ENCODE measurements at regions not wholly inside any gene's neighbourhood (a gene's known extent, or its start where the extent isn't known, plus 50 kb on each side); places are given as distances from the start of the nearest gene placed in this dataset.

DNA sequence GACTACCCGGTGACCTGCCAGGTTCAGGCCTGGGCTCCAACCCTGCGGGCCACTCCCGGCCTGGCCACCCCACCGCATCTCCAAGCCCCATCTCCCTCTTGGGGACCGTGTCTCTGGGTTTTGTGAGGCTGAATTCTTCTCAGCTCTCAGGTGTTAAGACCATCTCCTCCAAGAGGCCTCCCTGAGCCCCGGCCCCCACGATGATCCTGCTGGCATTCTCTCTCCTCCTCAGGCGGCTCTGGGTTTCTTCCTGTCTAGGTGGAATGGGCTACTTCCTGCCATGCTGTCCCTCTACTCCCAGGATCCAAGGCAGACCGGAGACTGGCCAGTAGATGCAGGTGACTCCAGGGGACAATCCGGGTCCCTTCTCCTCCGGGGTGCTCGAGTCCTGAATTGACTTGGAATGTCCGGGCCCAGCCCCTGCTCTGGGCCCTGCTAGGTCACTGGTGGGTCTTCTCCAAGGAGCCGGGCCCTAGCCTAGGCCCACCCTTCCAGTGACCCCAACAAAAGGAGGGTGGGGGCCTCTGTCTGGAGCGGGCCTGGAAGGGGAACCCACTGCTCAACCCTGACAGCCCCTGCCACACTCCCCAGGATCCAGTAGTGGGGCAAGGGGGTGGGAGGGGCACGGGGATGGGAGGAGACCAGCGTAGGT is 219.8 kb downstream of the C9orf50 start:
- no peak for DNase-seq (ENCODE audit: low spot score)

DNA sequence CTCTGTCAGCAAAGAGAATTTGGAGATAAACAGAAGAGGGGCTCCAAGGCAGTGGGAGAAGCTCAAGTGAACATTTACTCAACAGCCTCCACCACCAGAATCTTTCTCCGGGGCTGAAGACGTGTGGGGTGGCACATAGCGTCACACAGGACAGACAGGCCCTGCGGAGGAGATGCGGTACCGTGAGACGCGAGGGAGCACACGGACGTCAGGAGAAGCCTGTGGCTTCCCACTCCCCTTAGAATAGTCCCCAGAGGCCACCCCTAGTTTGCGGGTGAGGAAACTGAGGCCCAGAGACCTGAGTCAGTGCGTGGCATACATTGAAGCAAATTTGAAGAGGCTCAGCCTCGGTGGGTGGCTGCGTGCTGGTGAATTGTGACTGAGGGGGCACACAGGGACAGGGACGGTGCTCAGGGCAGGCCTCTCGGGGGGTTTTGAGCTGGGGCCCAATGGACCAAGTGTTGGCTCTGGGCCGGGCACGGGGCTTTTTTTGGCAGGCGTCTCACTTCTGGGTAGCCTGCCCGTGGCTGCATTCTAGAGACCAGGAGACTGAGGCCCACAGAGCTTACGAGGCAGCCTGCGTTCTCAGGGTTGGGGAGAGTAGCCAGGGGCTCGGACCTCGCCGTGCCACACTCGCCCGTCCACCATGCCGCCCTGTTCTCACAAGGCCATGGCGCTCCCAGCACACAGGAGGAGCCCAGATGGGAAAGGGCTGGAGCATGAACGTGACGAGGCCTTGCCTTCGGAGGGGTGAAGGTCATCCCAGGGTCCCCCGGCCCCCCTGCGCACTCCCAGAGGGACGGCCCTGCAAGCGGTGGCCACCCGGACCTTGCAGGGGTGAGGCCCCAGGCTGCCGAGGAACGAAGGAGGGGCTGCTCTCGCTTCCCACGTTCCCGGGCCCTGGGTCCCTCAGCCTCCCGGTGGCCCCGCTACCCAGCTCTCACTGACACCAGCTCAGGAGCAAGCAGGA is 220.6 kb downstream of the C9orf50 start:
- no peak for DNase-seq (ENCODE audit: low spot score)

DNA sequence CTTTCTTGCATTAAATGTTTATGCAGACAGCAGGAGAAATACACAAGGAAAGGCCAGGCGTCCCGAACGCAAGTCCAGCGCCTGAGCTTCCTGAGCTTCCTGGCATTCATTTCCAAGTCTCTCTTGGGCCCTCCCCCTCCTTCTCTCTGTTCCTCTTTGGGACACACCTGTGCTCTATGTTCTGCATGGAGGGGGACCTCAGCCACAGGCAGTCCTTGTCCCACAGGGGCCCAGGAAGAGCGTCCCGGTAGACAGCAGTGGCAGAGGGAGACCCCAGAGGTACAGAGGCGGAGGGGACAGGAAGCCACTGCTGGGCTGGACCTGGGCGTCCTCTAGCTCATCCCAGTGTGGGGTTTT is 221.3 kb downstream of the C9orf50 start:
- DNase-seq (ENCODE audit: low spot score) = no peak

DNA sequence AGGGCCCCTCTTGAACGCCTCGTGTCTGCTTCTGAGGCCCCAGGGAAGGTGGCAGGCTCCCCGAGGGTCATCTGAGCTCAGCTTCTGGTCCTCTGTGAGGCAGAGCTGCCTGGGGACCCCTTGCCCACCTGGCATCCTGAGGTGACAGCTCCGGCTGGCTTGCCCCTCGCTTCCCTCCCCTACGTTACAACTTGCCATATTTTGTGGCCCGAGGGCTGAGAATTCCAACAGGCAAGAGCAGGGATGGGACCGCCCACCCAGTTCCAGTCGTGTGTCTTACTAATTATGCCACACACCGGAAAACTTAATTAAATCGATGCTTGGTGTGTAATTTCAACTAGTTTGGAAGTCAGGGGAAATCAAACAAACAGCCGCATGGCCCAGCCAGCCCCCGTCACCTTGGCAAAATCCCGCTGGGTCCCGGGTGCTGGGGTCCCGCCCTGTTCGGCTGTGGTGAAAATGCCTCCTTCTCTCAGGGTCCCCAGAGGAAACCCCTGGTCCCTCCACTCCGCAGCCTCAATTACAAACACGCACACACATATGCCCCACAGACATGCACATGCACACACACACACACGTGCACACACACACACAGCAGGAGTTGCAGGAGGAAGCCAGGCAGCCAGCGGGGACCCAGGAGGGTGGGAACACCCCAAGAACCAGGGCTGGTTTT is 221.0 kb upstream of the IER5L start:
- DNase-seq (ENCODE audit: low spot score) = no peak

DNA sequence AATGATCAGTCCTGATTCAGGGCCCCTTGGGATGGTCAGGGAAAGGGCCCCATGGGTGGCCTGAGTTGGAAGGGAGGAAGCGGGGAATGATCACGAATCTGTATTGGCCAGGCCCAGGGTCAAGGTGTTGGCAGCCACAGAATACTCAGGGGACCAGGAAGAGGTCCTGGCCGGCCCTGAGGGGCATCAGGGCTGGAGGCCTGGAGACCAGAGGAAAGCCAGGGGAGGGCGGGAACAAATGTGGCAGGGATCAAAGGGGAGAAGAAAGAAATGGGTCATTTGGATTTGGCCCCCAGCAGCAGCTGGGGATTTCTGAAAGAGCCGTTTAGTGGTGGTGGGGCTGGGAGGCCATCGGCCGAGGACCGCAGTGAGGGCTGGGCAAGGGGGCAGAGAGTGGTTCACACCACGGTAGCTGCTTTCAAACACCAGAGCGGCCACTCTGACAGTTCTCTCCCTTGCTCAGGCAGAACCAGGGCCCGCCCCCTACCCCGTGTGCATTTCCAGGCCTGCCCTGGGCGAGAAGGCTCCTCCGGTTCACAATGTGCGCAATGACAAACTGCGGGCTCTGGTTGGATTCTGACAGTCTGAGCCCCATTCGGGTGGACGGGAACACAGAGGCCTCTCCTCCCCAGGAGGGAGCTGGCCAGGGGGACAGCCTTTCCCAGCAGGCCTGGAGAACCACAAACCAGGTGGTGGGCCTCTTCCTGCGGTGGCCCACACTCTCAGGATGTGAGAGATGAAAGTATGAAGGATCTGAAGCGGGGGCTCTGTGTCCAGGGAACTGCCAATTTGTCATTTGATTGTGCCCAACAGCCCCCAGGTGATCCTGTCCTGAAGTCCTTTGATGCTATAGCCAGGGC is 220.3 kb upstream of the IER5L start:
- no peak for DNase-seq (ENCODE audit: low spot score)

DNA sequence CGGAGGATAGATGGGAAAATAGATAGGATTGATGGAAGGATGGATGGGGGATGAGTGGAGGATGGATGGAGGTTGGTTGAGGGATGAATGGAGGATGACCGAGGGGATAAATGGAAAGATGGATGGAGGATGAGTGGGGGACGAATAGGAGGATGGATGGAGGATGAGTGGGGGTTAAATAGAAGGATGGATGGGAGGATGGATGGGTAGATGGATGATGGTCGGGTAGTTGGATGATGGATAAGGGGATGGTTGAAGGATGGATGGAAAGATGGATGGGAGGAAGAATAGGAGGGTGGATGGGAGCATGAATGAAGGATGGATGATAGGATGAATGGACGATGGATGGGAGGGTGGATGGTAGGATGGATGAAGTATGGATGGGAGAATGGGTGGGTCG is 219.3 kb upstream of the IER5L start:
- DNase-seq (ENCODE audit: low spot score) = no peak

DNA sequence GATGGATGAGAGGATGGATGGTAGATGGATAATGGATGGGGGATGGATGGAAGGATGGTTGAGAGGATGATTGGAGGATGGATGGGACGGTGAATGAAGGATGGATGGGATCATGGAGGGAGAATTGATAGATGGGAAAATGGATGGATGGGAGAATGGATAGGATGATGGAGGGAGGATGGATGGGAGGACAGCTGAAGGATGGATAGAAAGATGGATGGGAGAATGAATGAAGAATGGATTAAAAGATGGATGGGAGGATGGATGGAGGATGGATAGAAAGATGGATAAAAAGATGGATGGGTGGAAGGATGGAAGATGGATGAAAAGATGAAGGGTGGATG is 218.3 kb upstream of the IER5L start:
- no peak for DNase-seq (ENCODE audit: low spot score)

DNA sequence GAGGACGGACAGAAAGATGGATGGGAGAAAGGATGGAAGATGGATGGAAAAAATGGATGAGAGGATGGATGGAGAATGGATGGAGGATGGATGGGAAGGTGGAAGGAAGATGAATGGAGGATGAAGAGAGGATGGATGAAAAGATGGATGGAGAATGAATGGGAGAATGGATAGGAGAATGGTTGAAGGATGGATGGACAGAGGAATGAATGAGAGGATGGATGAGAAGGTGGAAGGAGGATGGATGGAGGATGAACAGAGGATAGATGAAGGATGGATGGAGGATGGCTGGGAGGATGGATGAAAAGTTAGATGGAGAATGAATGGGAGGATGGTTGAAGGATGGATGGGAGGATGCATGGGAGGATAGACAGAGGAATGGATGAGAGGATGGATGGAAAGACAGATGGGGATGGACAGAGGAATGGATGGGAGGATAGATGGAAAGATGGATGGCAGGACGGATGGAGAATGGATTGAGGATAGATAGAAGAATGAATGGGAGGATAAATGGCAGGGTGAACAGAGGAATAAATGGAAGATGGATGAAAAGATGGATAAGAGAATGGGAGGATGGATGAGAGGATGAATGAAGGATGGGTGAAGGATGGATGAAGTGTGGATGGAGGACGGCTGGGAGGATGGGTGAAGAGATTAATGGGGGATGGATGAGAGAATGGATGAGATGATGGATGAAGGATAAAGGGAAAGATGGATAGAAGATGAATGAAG is 217.7 kb upstream of the IER5L start:
- no peak for DNase-seq (ENCODE audit: low spot score)

DNA sequence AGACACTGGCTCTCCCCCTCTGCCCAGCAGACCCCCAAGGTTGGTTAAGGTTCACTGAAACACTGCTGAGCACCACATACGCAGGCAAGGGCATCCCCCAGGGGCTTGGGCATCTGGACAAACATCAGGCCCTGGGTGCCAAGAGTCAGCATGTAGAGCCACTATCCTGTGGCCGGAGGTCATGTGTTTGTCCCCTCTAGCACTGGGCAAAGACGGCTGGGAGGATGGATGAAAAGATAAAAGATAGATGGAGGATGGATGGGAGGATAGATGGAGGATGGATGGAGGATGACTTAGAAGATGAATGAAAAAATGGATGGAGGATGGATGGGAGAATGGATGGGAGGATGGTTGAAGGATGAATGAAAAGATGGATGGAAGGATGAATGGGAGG is 216.8 kb upstream of the IER5L start:
- DNase-seq (ENCODE audit: low spot score) = no peak

DNA sequence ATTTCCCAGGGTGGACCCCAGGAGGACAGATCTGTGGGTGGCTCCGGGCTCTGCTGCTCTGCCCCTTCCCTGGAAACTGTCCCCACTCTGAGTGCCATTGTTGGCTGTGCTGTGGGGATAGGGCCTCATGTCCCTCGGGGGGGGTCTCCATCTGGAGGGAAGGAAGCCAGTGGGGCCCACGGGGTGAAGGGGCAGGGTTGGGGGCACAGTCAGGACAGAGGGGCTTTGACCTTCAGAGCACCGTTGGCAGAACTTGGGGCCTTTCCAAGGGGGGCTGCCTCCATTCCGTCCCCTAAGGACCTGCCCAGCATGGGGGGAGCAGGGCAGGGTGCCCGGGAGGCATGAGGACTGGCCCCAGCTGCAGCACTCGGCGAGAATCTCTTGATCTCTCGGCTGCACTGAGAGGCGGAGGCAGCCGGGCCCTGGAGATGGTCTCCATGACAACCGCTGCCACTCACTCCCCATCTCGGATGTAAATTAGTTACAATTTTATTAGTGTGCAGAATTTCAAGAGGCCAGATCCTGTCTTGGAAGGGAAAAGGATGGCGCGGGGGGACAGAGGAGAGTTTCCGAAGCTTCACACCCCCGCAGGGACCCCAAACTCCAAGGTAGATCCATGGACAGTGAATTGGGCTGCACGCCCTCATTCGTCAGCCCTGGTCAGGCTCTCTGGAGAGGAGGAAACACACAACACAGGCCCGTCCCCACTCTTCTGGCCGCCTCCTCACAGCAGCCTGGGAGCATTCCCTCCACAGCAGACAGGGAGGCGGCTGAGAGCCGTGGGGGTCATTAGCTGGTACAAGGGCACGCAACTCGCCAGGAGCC is 216.2 kb upstream of the IER5L start:
- DNase-seq (ENCODE audit: low spot score) = no peak

DNA sequence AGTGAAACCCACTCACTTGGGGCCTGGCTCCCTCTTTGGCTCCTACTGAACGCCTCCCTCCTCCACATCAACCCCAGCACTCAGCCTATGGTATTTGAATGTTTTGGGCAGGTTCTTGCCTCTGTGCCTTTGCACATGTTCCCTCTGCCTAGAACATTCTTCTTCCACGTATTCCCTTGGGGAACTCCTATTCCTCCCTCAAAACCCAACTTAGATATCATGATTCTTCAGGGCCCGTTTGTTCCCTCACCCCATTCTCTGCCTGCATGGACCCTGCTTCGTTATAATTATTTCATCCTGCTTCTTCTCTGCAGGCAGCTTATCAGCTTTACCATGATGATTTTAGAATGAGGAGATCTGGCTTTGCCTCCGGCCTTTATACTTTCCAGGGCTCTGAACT is 215.0 kb upstream of the IER5L start:
- no peak for DNase-seq (ENCODE audit: low spot score)

DNA sequence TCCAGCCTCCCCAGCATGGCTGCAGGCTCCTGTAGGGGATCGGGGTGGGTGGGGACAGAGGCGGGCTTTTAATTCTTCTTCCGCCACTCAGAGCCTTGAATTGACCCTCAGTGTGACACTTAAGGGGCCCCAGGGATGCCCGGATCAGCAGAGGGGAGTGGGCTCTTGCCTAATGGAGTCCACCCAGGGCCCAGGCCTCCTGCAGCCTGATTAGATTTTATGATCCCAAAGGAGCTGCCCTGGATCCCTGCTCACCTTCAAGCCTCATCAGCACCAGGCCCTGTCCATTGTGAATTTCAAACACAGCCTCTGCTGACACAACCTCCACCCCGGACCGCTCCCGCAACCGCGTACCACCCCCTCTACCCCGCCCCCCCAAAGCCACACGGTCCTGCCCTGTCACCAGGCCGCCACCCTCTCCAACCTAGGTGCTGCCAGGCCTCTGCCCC is 214.1 kb upstream of the IER5L start:
- DNase-seq (ENCODE audit: low spot score) = no peak

DNA sequence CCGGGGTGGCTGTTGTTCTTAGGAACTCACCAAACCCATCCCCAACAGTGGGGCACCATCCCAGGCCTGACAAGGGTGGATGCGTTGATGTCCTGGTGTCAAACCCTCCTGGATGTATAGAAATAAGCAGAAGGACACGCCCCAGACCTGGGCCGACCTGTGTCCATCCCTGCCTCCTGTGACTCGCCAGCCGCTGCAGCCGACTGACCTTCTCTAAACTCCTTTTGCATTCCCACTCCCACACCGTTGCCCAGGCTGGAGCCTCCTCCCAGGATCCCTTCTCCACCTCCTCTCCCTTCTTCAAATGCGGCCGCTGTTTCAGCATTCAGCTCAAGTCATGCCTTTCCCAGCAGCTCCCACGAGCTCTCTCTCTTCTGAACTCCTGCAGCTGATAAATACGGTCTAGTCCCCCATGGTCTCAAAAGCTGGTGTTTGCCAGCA is 213.2 kb upstream of the IER5L start:
- DNase-seq (ENCODE audit: low spot score) = no peak

DNA sequence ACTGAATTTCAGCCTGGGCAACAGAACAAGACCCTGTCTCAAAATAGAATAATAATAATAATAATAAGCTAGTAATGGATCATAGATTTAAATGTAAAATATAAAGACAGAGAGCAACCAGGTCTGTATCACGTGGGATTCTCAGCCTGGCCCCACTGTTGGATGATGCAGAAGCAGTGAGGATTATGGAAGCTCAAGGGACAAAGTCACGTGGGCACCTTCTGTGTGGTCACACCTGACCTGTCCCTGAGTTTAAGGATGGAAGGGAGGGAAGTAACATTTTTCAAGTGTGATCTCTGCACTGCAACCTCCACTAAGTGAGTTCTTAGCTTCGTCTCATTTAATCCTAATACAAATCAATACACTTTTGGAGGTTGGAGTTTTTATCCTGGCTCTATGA is 212.5 kb upstream of the IER5L start:
- DNase-seq (ENCODE audit: low spot score) = no peak

DNA sequence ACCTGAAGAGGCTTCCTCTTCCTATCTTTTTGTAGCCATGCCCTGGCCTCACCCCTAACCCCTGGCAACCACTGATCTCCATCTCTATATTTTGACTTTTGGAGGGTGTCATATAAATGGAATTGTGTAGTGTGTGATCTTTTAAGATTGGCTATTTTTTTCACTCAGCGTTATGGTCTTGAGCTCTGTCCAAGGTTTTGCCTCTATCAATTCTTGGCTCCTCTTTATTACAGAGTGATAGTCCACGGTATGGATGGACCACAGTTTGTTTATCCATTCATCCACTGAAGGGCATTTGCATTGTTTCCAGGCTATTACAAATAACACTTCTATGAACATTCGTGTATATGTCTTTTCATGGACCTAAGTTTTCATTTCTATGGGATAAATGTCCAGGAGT is 209.8 kb upstream of the IER5L start:
- DNase-seq (ENCODE audit: low spot score) = no peak

DNA sequence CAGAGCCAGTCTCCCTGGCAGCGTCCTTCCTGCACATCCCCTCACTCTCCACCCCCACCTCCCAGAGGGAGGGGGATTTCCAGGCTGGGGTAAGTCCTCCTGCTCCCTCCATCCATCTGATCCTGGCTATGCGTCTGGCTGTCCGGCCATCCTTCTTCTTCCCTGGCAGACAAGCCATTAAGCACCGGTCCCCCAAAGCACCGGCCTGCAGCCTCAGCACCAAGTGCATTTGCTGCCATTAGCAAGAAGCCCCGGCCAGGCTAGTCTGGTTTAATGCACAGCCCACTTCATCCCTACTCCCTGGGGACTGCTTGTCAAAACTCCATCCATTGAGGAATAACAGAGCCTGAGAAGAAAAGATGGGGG is 208.7 kb upstream of the IER5L start:
- no peak for DNase-seq (ENCODE audit: low spot score)

DNA sequence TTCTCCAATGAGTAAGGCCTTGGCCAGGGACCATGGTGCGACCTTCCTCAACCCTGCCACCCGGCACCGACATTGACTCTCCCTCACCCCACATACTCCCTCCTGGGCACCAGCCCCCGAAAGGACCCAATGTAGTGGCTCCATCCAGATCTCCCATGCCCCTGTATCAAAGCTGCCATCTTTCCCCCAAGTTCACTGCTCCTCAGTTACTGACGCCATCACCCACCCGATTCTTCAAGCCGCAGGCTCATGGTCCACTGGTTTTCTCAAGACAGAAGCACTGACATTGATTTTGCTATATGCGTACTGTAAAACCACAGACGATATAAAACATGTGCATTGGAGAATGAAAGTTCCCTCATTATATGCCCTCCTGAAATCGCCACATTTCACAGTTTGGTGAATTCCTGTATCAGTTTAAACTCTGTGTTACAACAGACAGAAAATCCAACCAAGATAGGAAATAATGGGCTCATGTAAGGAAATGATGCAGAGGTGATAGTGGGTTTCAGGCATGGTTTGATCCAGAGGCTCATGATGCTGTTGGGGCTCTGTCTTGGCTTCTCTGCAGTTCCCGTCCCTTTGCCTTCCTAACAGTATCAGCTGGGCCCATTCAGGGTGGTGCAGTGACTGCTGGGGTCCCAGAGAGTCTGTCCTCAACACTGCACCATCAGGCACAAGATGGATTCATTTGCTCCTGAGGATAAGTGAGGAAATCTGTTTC is 207.3 kb upstream of the IER5L start:
- DNase-seq (ENCODE audit: low spot score) = no peak

DNA sequence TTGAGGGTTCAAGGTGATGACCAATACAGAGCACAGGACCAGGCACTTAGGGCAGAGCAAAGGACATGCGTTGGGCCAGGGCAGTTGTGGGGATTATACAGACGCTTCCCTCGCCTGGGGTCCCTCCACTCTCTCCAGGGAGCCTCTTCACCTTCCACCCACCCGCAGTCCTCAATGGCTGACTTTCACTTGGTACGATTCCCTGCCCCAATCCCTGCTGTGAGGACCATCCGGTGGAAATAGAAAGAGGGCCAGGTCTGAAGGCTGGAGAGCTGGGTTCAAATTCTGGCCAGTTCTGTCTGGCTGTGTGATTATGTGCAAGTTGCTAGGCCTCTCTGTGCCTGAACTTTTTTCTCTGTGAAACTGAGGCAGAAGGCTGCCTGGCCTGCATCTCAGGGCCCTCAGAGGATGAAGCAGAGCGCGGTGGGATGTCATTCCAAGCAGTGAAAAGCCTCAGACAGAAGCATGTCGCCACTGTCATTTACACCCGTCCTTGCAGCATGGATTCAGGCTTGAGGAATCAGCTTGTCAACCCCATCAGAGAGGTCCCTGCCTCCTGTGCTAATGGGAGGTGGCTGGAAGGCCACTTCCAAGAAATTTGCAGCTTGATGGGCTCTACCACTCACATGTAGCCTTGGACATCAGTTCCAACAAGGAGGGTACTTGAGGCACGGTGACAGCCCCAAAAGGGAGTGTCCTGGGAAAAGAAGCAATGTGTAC is 206.6 kb upstream of the IER5L start:
- no peak for DNase-seq (ENCODE audit: low spot score)
